Lower leg skin (tissue), 4 donors: ENCODE measurements at regions not wholly inside any gene's neighbourhood (a gene's known extent, or its start where the extent isn't known, plus 50 kb on each side); places are given as distances from the start of the nearest gene placed in this dataset.

Source experiments
- DNase-seq, 2 donors: peaks; one replicate each; pipeline ENCODE4 v3.0.0-alpha.2; 2019; ENCODE audit warnings: low spot score in 2 of 2
- H3K4me3 ChIP-seq: fragments of 200-600 bp; sonication (generic); 2 replicates; pipeline ENCODE4 v1.5.1; 2017; ENCODE audit warnings: mild to moderate bottlenecking, low read depth; ENCODE audit not compliant: poor library complexity, severe bottlenecking
- CTCF ChIP-seq, 3 donors: fragments of 450-650 bp; IDR thresholded peaks; one replicate each; pipeline ENCODE4 v1.5.1; 2016; ENCODE audit warnings: antibody characterized with exemption in 3 of 3, mild to moderate bottlenecking in 3 of 3, moderate library complexity in 2 of 3
- POLR2A ChIP-seq, 2 donors: fragments of 450-650 bp; IDR thresholded peaks; one replicate each; pipeline ENCODE4 v1.6.1; 2016 to 2017; ENCODE audit warnings: antibody characterized with exemption in 2 of 2, mild to moderate bottlenecking in 1 of 2, moderate library complexity in 1 of 2
- WGBS, 2 donors: methylation state at CpG; one replicate each; pipeline ENCODE4 v1.1.5; 2018; 5-methylcytosine and 5-hydroxymethylcytosine counted together
- intact Hi-C: fragments of 100-400 bp; cut with DNase I; formaldehyde crosslinking; loops from one replicate; pipeline ENCODE4 v1.15.0; 2023; ENCODE audit warnings: low total_unique reads

- 83 to 97% methylated on average over 1 of the region's 1 CpG for WGBS, 2 donors
- TF ChIP-seq POLR2A (IDR thresholded peaks at IDR 0.05) (no peak), CTCF (IDR thresholded peaks at IDR 0.05) (no peak)
- intact Hi-C loops: no loop called here
- no peak overlapping the region for H3K4me3 ChIP-seq
- no peak for DNase-seq
These were observed 464.3 kb upstream of the AGTR1 start for GRCh38 chr3:148233403-148233802.

- no peak overlapping the region for H3K4me3 ChIP-seq
- no peak for DNase-seq
- intact Hi-C loops: no loop called here
- 10 to 20% methylated on average over 1 of the region's 1 CpG for WGBS, 2 donors
- TF ChIP-seq POLR2A (IDR thresholded peaks at IDR 0.05): no peak
- TF ChIP-seq CTCF (IDR thresholded peaks at IDR 0.05): no peak
These were observed 463.2 kb upstream of the AGTR1 start for GRCh38 chr3:148234536-148234935.

- 77 to 83% methylated on average over 3 of the region's 3 CpGs for WGBS, 2 donors
- DNase-seq: no peak
- intact Hi-C loops: no loop called here
- no peak overlapping the region for H3K4me3 ChIP-seq
- no peak for TF ChIP-seq POLR2A (IDR thresholded peaks at IDR 0.05)
These were observed 462.1 kb upstream of the AGTR1 start for GRCh38 chr3:148235566-148235965.

- TF ChIP-seq POLR2A (IDR thresholded peaks at IDR 0.05): no peak
- no peak for TF ChIP-seq CTCF (IDR thresholded peaks at IDR 0.05)
- intact Hi-C loops: no loop called here
- H3K4me3 ChIP-seq: no peak overlapping the region
- DNase-seq: no peak
- 78% methylated on average over 1 of the region's 1 CpG for WGBS, 2 donors
These were observed 459.3 kb upstream of the AGTR1 start for GRCh38 chr3:148238421-148238821.

- 77 to 85% methylated on average over 3 of the region's 3 CpGs for WGBS, 2 donors
- no peak overlapping the region for H3K4me3 ChIP-seq
- intact Hi-C loops: no loop called here
- TF ChIP-seq POLR2A (IDR thresholded peaks at IDR 0.05) (no peak), CTCF (IDR thresholded peaks at IDR 0.05) (no peak)
- no peak for DNase-seq
These were observed 457.4 kb upstream of the AGTR1 start for GRCh38 chr3:148240351-148240750.

GRCh38 chr3:148243609-148244008, 454.1 kb upstream of the AGTR1 start:
- WGBS, 2 donors: 43 to 45% methylated on average over 1 of the region's 1 CpG
- H3K4me3 ChIP-seq: no peak overlapping the region
- TF ChIP-seq CTCF (IDR thresholded peaks at IDR 0.05): no peak
- no peak for TF ChIP-seq POLR2A (IDR thresholded peaks at IDR 0.05)
- DNase-seq: no peak
- intact Hi-C loops: no loop called here
